ENCODE measurements at regions not wholly inside any gene's neighbourhood (a gene's known extent, or its start where the extent isn't known, plus 50 kb on each side); places are given as distances from the start of the nearest gene placed in this dataset.

DNA sequence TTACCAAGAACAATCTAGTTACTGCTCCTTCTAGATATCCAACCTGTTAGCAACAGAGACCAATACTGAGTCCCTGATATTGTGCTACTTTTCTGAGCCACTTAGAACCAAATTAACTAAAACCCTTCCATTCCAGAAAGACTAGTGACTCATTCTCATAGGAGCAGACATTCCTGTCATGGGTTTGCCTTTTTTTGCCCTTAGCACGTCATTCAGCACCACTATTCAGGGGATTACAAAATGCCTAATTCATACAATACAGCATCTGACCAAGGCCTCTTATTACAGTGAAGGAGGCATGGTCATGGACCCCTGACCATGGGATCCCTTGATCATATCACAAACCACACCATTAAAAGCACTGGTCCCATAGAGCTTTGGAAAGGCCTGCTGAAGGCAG is 123.8 kb upstream of the CXCL13 start:
- Histone ChIP-seq H3K36me3 (ENCODE audit: control insufficient read depth, insufficient read depth, low read length) (no peaks in the 10 kb centered on the region), H3K4me3 (ENCODE audit: low read length) (no peak overlapping the region), H3K4me1 (ENCODE audit: control insufficient read depth, insufficient read depth, low read length) (no peaks in the 10 kb centered on the region), H3K27ac (ENCODE audit: low read length) (no peak overlapping the region), H3K9me3 (ENCODE audit: control insufficient read depth, insufficient read depth, low read length) (no peaks in the 10 kb centered on the region), H3K27me3 (ENCODE audit: control insufficient read depth, insufficient read depth, low read length) (no peaks in the 10 kb centered on the region)
- Mint-ChIP-seq H3K27ac (no peak overlapping the region), H3K4me3 (no peak overlapping the region), H3K36me3 (no peaks in the 10 kb centered on the region), H3K4me1 (no peaks in the 10 kb centered on the region), H3K27me3 (ENCODE audit: low read depth in 2 of 2) (peaks cover 0 to 2% of the 10 kb centered on the region in 2 donors), H3K9me3 (no peaks in the 10 kb centered on the region)
- DNase-seq (no peak), ATAC-seq (no peak)
- TF ChIP-seq, protein P1, sequence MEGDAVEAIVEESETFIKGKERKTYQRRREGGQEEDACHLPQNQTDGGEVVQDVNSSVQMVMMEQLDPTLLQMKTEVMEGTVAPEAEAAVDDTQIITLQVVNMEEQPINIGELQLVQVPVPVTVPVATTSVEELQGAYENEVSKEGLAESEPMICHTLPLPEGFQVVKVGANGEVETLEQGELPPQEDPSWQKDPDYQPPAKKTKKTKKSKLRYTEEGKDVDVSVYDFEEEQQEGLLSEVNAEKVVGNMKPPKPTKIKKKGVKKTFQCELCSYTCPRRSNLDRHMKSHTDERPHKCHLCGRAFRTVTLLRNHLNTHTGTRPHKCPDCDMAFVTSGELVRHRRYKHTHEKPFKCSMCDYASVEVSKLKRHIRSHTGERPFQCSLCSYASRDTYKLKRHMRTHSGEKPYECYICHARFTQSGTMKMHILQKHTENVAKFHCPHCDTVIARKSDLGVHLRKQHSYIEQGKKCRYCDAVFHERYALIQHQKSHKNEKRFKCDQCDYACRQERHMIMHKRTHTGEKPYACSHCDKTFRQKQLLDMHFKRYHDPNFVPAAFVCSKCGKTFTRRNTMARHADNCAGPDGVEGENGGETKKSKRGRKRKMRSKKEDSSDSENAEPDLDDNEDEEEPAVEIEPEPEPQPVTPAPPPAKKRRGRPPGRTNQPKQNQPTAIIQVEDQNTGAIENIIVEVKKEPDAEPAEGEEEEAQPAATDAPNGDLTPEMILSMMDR (IDR thresholded peaks at IDR 0.05): no peak
- intact Hi-C loops (cut with micrococcal nuclease): no loop called here
- 100% methylated on average over 1 of the region's 1 CpG for WGBS (ENCODE audit: insufficient coverage)

DNA sequence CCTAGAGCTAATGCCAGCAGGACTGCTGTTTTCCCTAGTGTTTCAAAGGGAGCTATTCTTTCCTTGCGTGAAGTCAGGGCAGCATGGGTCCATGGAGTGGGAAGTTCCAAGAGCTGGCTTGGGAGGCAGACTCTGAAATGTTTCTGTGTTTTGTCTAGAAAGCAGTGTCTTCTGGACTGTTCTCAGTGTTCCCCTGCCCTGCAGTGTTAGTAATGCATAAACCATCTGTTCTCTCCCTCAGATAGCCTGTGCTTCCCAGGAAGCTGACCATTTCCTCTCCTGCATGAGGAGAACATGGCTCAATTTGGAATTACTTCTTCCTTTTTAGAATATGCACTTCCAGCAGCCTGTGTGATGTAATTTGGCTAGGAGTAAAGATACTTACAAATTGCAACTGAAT is 116.7 kb upstream of the CXCL13 start:
- Histone ChIP-seq H3K4me1 (ENCODE audit: control insufficient read depth, insufficient read depth, low read length) (no peaks in the 10 kb centered on the region), H3K27ac (ENCODE audit: low read length) (no peak overlapping the region), H3K4me3 (ENCODE audit: low read length) (no peak overlapping the region), H3K9me3 (ENCODE audit: control insufficient read depth, insufficient read depth, low read length) (no peaks in the 10 kb centered on the region), H3K36me3 (ENCODE audit: control insufficient read depth, insufficient read depth, low read length) (no peaks in the 10 kb centered on the region), H3K27me3 (ENCODE audit: control insufficient read depth, insufficient read depth, low read length) (no peaks in the 10 kb centered on the region)
- H3K27ac Mint-ChIP-seq: no peak overlapping the region
- DNase-seq: no peak
- 92% methylated on average over 1 of the region's 1 CpG for WGBS (ENCODE audit: insufficient coverage)
- peaks cover 3 to 16% of the 10 kb centered on the region in 2 donors for H3K27me3 Mint-ChIP-seq (ENCODE audit: low read depth in 2 of 2)
- no peaks in the 10 kb centered on the region for H3K36me3 Mint-ChIP-seq
- TF ChIP-seq, protein P1 (IDR thresholded peaks at IDR 0.05): no peak
- no peak for ATAC-seq
- peaks cover 0 to 2% of the 10 kb centered on the region in 2 donors for H3K9me3 Mint-ChIP-seq
- intact Hi-C loops (cut with micrococcal nuclease): no loop called here
- no peaks in the 10 kb centered on the region for H3K4me1 Mint-ChIP-seq
- no peak overlapping the region for H3K4me3 Mint-ChIP-seq

GRCh38 chr4:77493120-77493752 is 112.4 kb upstream of the CXCL13 start:
- intact Hi-C loops (cut with micrococcal nuclease): no loop called here
- H3K4me3 Mint-ChIP-seq: no peak overlapping the region

More at GRCh38 chr4:77493120-77493752, 112.4 kb upstream of the CXCL13 start:
- no peak overlapping the region for H3K4me3 ChIP-seq (ENCODE audit: low read length)
- Mint-ChIP-seq H3K9me3 (peaks cover 0 to 2% of the 10 kb centered on the region in 2 donors), H3K36me3 (no peaks in the 10 kb centered on the region), H3K27me3 (ENCODE audit: low read depth in 2 of 2) (peaks cover 3 to 16% of the 10 kb centered on the region in 2 donors), H3K27ac (no peak overlapping the region), H3K4me1 (no peaks in the 10 kb centered on the region)
- H3K9me3 ChIP-seq (ENCODE audit: control insufficient read depth, insufficient read depth, low read length): no peaks in the 10 kb centered on the region
- H3K36me3 ChIP-seq (ENCODE audit: control insufficient read depth, insufficient read depth, low read length): no peaks in the 10 kb centered on the region
- no peak for DNase-seq
- no peaks in the 10 kb centered on the region for H3K4me1 ChIP-seq (ENCODE audit: control insufficient read depth, insufficient read depth, low read length)
- WGBS (ENCODE audit: insufficient coverage): 50% methylated on average over 1 of the region's 1 CpG
- TF ChIP-seq, protein P1 (IDR thresholded peaks at IDR 0.05): no peak
- H3K27me3 ChIP-seq (ENCODE audit: control insufficient read depth, insufficient read depth, low read length): no peaks in the 10 kb centered on the region
- H3K27ac ChIP-seq (ENCODE audit: low read length): no peak overlapping the region
- no peak for ATAC-seq

Data from natural killer cell (primary cell).